Endothelial cell of umbilical vein (primary cell): ENCODE measurements at regions not wholly inside any gene's neighbourhood (a gene's known extent, or its start where the extent isn't known, plus 50 kb on each side); places are given as distances from the start of the nearest gene placed in this dataset.

Source experiments
- EZH2 ChIP-seq: IDR thresholded peaks from 2 replicates; pipeline ENCODE4 v1.6.1; 2012; ENCODE audit warnings: borderline replicate concordance, low read depth, mild to moderate bottlenecking, moderate library complexity, low read length, inconsistent platforms; ENCODE audit not compliant: severe bottlenecking
- POLR2A ChIP-seq: IDR thresholded peaks from 2 replicates; pipeline ENCODE4 v1.6.1; 2012; ENCODE audit warnings: low read depth, mild to moderate bottlenecking, control low read depth, low read length
- POLR2AphosphoS5 ChIP-seq: IDR thresholded peaks from 2 replicates; pipeline ENCODE4 v1.6.1; 2012; ENCODE audit warnings: low read depth, mild to moderate bottlenecking, control low read depth, low read length, moderate library complexity; ENCODE audit not compliant: insufficient read depth
- TF ChIP-seq, protein P1 (sequence below), 2 donors: IDR thresholded peaks; 1 replicate in 1 of 2; 2 replicates in 1 of 2; pipeline ENCODE4 v1.5.1; 2011; ENCODE audit warnings: low read length in 2 of 2, mild to moderate bottlenecking in 2 of 2, moderate library complexity in 2 of 2, control low read depth in 1 of 2, inconsistent platforms in 1 of 2, low read depth in 1 of 2; ENCODE audit not compliant: insufficient read depth in 1 of 2; ENCODE audit errors: extremely low read depth in 1 of 2
- TF ChIP-seq, protein P2 (sequence below): IDR thresholded peaks from 2 replicates; pipeline ENCODE4 v1.6.1; 2011; ENCODE audit not compliant: insufficient read depth, insufficient read length

DNA sequence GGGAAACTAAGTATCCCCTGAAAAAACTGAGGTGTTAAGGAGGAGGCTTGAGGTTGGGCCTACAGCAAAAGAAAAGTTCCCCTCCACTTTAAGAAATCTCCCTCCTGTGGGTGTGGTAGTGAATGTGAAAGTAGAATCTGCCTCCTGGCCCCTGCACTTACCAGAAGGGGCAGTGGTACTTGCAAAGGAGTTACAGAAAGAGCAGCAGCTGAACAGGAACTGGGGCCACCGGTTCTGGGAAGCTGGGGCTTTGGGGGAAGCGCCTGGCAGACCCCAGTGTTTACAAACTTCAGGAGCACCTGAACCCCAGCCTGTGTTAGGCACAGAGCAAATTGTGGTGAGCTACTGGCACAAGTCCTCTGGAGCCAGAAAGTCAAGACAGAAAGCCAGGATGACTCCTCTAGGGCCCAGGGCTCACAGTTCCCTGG lies 250.2 kb upstream of the FGGY start:
- TF ChIP-seq, protein P1, sequence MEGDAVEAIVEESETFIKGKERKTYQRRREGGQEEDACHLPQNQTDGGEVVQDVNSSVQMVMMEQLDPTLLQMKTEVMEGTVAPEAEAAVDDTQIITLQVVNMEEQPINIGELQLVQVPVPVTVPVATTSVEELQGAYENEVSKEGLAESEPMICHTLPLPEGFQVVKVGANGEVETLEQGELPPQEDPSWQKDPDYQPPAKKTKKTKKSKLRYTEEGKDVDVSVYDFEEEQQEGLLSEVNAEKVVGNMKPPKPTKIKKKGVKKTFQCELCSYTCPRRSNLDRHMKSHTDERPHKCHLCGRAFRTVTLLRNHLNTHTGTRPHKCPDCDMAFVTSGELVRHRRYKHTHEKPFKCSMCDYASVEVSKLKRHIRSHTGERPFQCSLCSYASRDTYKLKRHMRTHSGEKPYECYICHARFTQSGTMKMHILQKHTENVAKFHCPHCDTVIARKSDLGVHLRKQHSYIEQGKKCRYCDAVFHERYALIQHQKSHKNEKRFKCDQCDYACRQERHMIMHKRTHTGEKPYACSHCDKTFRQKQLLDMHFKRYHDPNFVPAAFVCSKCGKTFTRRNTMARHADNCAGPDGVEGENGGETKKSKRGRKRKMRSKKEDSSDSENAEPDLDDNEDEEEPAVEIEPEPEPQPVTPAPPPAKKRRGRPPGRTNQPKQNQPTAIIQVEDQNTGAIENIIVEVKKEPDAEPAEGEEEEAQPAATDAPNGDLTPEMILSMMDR (IDR thresholded peaks at IDR 0.05; ENCODE audit: extremely low read depth in 1 of 2, insufficient read depth in 1 of 2, low read depth in 1 of 2, low read length in 2 of 2): no peak
- TF ChIP-seq EZH2 (no peak), POLR2AphosphoS5 (no peak), POLR2A (no peak)
- TF ChIP-seq, protein P2, sequence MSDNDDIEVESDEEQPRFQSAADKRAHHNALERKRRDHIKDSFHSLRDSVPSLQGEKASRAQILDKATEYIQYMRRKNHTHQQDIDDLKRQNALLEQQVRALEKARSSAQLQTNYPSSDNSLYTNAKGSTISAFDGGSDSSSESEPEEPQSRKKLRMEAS: no peak
